NCI-H526 treated with DMSO at 0.1 percent for 48 hours (cell line): ENCODE measurements at regions not wholly inside any gene's neighbourhood (a gene's known extent, or its start where the extent isn't known, plus 50 kb on each side); places are given as distances from the start of the nearest gene placed in this dataset.

ENCODE experiments used
- DNase-seq: peaks from one replicate; lab custom pipeline; 2025; lab: John Stamatoyannopoulos, UW

- no peak for DNase-seq
Observed at GRCh38 chr6:15734118-15734897, 71.5 kb upstream of the DTNBP1 start.

- DNase-seq = no peak
Observed at GRCh38 chr6:15730922-15731321, 68.1 kb upstream of the DTNBP1 start.

GRCh38 chr6:15730442-15730841 lies 67.6 kb upstream of the DTNBP1 start:
- DNase-seq = no peak

GRCh38 chr6:15722731-15723130 lies 59.9 kb upstream of the DTNBP1 start:
- DNase-seq = no peak

- no peak for DNase-seq
Observed at GRCh38 chr6:15716889-15717288, 54.1 kb upstream of the DTNBP1 start.

GRCh38 chr6:15715851-15716250 lies 53.0 kb upstream of the DTNBP1 start:
- DNase-seq = no peak

- no peak for DNase-seq
Observed at GRCh38 chr6:15715060-15715459, 52.2 kb upstream of the DTNBP1 start.

GRCh38 chr6:15714658-15715057 lies 51.8 kb upstream of the DTNBP1 start:
- no peak for DNase-seq

GRCh38 chr6:15713325-15713724 lies 50.5 kb upstream of the DTNBP1 start:
- DNase-seq = no peak

GRCh38 chr6:15712797-15713196 lies 50.0 kb upstream of the DTNBP1 start:
- no peak for DNase-seq
